H9 (cell line): ENCODE measurements at regions not wholly inside any gene's neighbourhood (a gene's known extent, or its start where the extent isn't known, plus 50 kb on each side); places are given as distances from the start of the nearest gene placed in this dataset.
A peak's percentile ranks its signal among the peaks of the same experiment; 100 is the strongest.

Source experiments
- DNase-seq: peaks from one replicate; pipeline ENCODE4 v3.0.0-alpha.2; 2017
- H2AFZ ChIP-seq: one replicate; pipeline ENCODE4 v1.6.1; 2013; ENCODE audit warnings: mild to moderate bottlenecking, low read length, control low read depth, moderate library complexity
- H2AK5ac ChIP-seq: 2 replicates; pipeline ENCODE4 v1.6.1; 2013; ENCODE audit warnings: low read length, control low read depth, mixed read lengths; ENCODE audit not compliant: insufficient read length
- H2BK120ac ChIP-seq: one replicate; pipeline ENCODE4 v1.6.1; 2013; ENCODE audit warnings: low read depth, mild to moderate bottlenecking, low read length, control low read depth, inconsistent platforms; ENCODE audit not compliant: poor library complexity, severe bottlenecking
- H2BK12ac ChIP-seq: 2 replicates; pipeline ENCODE4 v1.6.1; 2013; ENCODE audit warnings: low read length, control low read depth, mixed read lengths, low read depth; ENCODE audit not compliant: insufficient read length
- H2BK15ac ChIP-seq: 2 replicates; pipeline ENCODE4 v1.6.1; 2013; ENCODE audit warnings: low read depth, low read length, control low read depth
- H2BK20ac ChIP-seq: one replicate; pipeline ENCODE4 v1.6.1; 2013; ENCODE audit warnings: low read depth, mild to moderate bottlenecking, low read length, control low read depth, inconsistent platforms; ENCODE audit not compliant: poor library complexity, severe bottlenecking
- H2BK5ac ChIP-seq: 2 replicates; pipeline ENCODE4 v1.6.1; 2013; ENCODE audit warnings: low read length, control low read depth, mixed read lengths; ENCODE audit not compliant: insufficient read length
- H3K14ac ChIP-seq: 2 replicates; pipeline ENCODE4 v1.6.1; 2013; ENCODE audit warnings: low read length, control low read depth; ENCODE audit not compliant: insufficient read depth
- H3K18ac ChIP-seq: 2 replicates; pipeline ENCODE4 v1.6.1; 2013; ENCODE audit warnings: low read depth, mild to moderate bottlenecking, mixed read lengths, low read length, control low read depth; ENCODE audit not compliant: insufficient read length
- H3K23ac ChIP-seq: 2 replicates; pipeline ENCODE4 v1.6.1; 2013; ENCODE audit warnings: low read length, control low read depth, mixed read lengths, low read depth; ENCODE audit not compliant: insufficient read length
- H3K23me2 ChIP-seq: 2 replicates; pipeline ENCODE4 v1.6.1; 2013; ENCODE audit warnings: low read depth, mild to moderate bottlenecking, mixed read lengths, low read length, control low read depth; ENCODE audit not compliant: insufficient read length, poor library complexity, severe bottlenecking
- H3K27ac ChIP-seq: 2 replicates; pipeline ENCODE4 v1.5.1; 2013; ENCODE audit warnings: low read length, control low read depth, mixed read lengths, low read depth; ENCODE audit not compliant: insufficient read length
- H3K27me3 ChIP-seq: 2 replicates; pipeline ENCODE4 v1.6.1; 2013; ENCODE audit warnings: low read length, control low read depth, inconsistent platforms; ENCODE audit not compliant: insufficient read depth
- H3K4ac ChIP-seq: 2 replicates; pipeline ENCODE4 v1.6.1; 2013; ENCODE audit warnings: low read depth, mild to moderate bottlenecking, control low read depth, inconsistent platforms, low read length, moderate library complexity
- H3K4me1 ChIP-seq: 2 replicates; pipeline ENCODE4 v1.6.1; 2013; ENCODE audit warnings: low read length, control low read depth, inconsistent platforms; ENCODE audit not compliant: insufficient read depth
- H3K4me2 ChIP-seq: 2 replicates; pipeline ENCODE4 v1.6.1; 2013; ENCODE audit warnings: low read length, control low read depth, mixed read lengths; ENCODE audit not compliant: insufficient read length, insufficient read depth
- H3K56ac ChIP-seq: 2 replicates; pipeline ENCODE4 v1.6.1; 2013; ENCODE audit warnings: low read depth, mild to moderate bottlenecking, mixed read lengths, low read length, control low read depth; ENCODE audit not compliant: insufficient read length
- H3K79me1 ChIP-seq: 2 replicates; pipeline ENCODE4 v1.6.1; 2013; ENCODE audit warnings: low read depth, mild to moderate bottlenecking, moderate library complexity, low read length, control low read depth, inconsistent platforms; ENCODE audit not compliant: insufficient read depth, poor library complexity, severe bottlenecking
- H3K79me2 ChIP-seq: 2 replicates; pipeline ENCODE4 v1.6.1; 2013; ENCODE audit warnings: low read length, control low read depth, inconsistent platforms; ENCODE audit not compliant: insufficient read depth
- H3K9ac ChIP-seq: 2 replicates; pipeline ENCODE4 v1.6.1; 2013; ENCODE audit warnings: low read length, control low read depth, mixed read lengths; ENCODE audit not compliant: insufficient read length; ENCODE audit errors: extremely low read depth
- H3K9me3 ChIP-seq: one replicate; pipeline ENCODE4 v1.6.1; 2013; ENCODE audit warnings: low read depth, low read length, inconsistent platforms; ENCODE audit not compliant: control insufficient read depth
- H3T11ph ChIP-seq: one replicate; pipeline ENCODE4 v1.6.1; 2013; ENCODE audit warnings: mild to moderate bottlenecking, low read length, control low read depth, inconsistent platforms
- H4K20me1 ChIP-seq: one replicate; pipeline ENCODE4 v1.6.1; 2013; ENCODE audit not compliant: control insufficient read depth, insufficient read length, insufficient read depth
- H4K5ac ChIP-seq: 2 replicates; pipeline ENCODE4 v1.6.1; 2013; ENCODE audit warnings: low read depth, mild to moderate bottlenecking, mixed read lengths, low read length, control low read depth; ENCODE audit not compliant: insufficient read length
- H4K8ac ChIP-seq: replicated peaks from 2 replicates; pipeline ENCODE4 v1.6.1; 2013; ENCODE audit warnings: low read length, control low read depth, mixed read lengths, low read depth; ENCODE audit not compliant: insufficient read length
- H4K91ac ChIP-seq: 2 replicates; pipeline ENCODE4 v1.6.1; 2013; ENCODE audit warnings: low read depth, mild to moderate bottlenecking, moderate library complexity, mixed read lengths, low read length, control low read depth; ENCODE audit not compliant: insufficient read length
- H3K27ac Mint-ChIP-seq, 3 experiments: 2 replicates in 2 of 3; 3 replicates in 1 of 3; pipeline ENCODE4 v1.8.0; 2020 to 2021; ENCODE audit warnings: mixed read lengths in 3 of 3, mild to moderate bottlenecking in 1 of 3, moderate library complexity in 1 of 3
- H3K27me3 Mint-ChIP-seq: 2 replicates; pipeline ENCODE4 v1.8.0; 2021; ENCODE audit warnings: low read depth, mild to moderate bottlenecking, moderate library complexity, mixed read lengths
- H3K36me3 Mint-ChIP-seq, 3 experiments: 2 replicates in 2 of 3; 3 replicates in 1 of 3; pipeline ENCODE4 v1.8.0; 2020 to 2021; ENCODE audit warnings: low read depth in 3 of 3, mixed read lengths in 3 of 3; ENCODE audit not compliant: insufficient read depth in 1 of 3
- H3K4me1 Mint-ChIP-seq, 2 experiments: 2 replicates each; pipeline ENCODE4 v1.8.0; 2020; ENCODE audit warnings: mixed read lengths in 2 of 2
- H3K4me3 Mint-ChIP-seq, 2 experiments: 2 replicates in 1 of 2; 3 replicates in 1 of 2; pipeline ENCODE4 v1.8.0; 2020 to 2021; ENCODE audit warnings: mild to moderate bottlenecking in 2 of 2, mixed read lengths in 2 of 2, moderate library complexity in 1 of 2
- H3K9me3 Mint-ChIP-seq, 2 experiments: 2 replicates in 1 of 2; 3 replicates in 1 of 2; pipeline ENCODE4 v1.8.0; 2020; ENCODE audit warnings: mild to moderate bottlenecking in 2 of 2, mixed read lengths in 2 of 2, moderate library complexity in 1 of 2
- whole genome bisulfite sequencing: extraction: QIAGEN DNeasy Blood & Tissue Kit; methylation state at CpG from one replicate; pipeline ENCODE4 v1.1.7; 2013; ENCODE audit warnings: missing lambda C conversion rate, low lambda C conversion rate, mixed read lengths; ENCODE audit not compliant: insufficient read length; ENCODE audit errors: extremely low coverage; 5-methylcytosine and 5-hydroxymethylcytosine counted together
- TF ChIP-seq, protein P1 (sequence below): fragments of 200-600 bp; sonication (generic); conservative IDR thresholded peaks from 3 replicates; pipeline ENCODE4 v1.8.0; 2021; ENCODE audit warnings: antibody characterized with exemption, mild to moderate bottlenecking

DNA sequence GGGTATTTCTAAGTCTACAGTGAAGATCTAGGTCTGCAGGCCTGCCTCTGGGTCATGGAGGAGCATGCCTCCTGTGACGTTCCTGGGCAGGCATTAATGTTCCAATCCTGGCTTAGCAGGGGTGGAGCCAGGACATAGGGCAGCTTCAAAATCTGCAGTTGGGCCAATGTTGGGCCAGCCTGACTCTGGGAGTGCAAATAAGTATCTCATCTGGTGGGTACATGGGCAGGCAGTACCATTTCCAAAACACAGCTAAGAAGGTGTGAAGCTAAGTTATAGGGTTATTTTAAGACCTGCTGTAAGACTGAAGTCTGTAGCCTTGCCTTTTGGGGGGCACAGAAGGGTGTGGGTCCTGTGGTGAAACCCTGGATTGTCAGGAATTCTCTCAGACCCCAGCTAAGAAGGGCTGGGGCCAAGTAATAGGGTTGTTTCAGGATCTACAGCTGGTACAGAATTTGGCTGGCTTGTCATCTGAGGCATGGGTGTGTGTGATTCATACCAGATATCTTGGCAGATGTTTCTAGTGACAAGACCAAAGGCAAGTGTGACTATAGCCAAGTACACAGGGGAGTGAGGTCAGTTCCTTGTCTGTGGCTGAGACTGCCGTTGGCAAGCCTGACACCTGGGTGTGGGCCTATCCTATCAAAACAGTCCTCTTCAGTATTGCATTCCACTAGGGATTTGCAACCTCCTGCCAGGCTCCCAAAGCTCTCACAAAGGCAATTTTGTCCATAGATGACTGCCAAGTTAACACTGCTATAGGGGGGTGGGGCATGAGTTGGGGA, 468.7 kb upstream of the B3GALT2 start:
- WGBS, result no CpG with 5 or more reads among the region's 2 CpGs
- peaks cover 4 to 7% of the 10 kb centered on the region in 2 experiments for H3K9me3 Mint-ChIP-seq

More for the DNA sequence above, 468.7 kb upstream of the B3GALT2 start:
- Histone ChIP-seq H3K23me2 (no peaks in the 10 kb centered on the region), H2BK12ac (no peak overlapping the region), H3K4ac (no peak overlapping the region), H3K4me2 (no peak overlapping the region), H4K8ac (no peak overlapping the region), H2BK15ac (no peak overlapping the region), H3K23ac (no peak overlapping the region), H3K9ac (no peak overlapping the region), H3K27me3 (no peaks in the 10 kb centered on the region), H3K79me2 (no peaks in the 10 kb centered on the region), H2BK120ac (no peak overlapping the region), H3K56ac (no peak overlapping the region), H2AK5ac (no peak overlapping the region), H4K91ac (no peak overlapping the region), H4K5ac (no peak overlapping the region), H2AFZ (no peak overlapping the region), H3K27ac (no peak overlapping the region), H3K18ac (no peak overlapping the region), H2BK5ac (no peak overlapping the region), H3K14ac (no peak overlapping the region), H3K79me1 (no peaks in the 10 kb centered on the region), H3T11ph (no peak overlapping the region), H3K4me1 (no peaks in the 10 kb centered on the region), H2BK20ac (no peak overlapping the region), H4K20me1 (no peaks in the 10 kb centered on the region), H3K9me3 (no peaks in the 10 kb centered on the region)
- H3K4me1 Mint-ChIP-seq, result peaks cover 0 to 2% of the 10 kb centered on the region in 2 experiments; a peak in 1 of 4 replicates
- no peak overlapping the region for H3K4me3 Mint-ChIP-seq
- H3K36me3 Mint-ChIP-seq, result peaks cover 0 to 12% (median 2%) of the 10 kb centered on the region in 3 experiments; a peak in 3 of 7 replicates
- TF ChIP-seq, protein P1, sequence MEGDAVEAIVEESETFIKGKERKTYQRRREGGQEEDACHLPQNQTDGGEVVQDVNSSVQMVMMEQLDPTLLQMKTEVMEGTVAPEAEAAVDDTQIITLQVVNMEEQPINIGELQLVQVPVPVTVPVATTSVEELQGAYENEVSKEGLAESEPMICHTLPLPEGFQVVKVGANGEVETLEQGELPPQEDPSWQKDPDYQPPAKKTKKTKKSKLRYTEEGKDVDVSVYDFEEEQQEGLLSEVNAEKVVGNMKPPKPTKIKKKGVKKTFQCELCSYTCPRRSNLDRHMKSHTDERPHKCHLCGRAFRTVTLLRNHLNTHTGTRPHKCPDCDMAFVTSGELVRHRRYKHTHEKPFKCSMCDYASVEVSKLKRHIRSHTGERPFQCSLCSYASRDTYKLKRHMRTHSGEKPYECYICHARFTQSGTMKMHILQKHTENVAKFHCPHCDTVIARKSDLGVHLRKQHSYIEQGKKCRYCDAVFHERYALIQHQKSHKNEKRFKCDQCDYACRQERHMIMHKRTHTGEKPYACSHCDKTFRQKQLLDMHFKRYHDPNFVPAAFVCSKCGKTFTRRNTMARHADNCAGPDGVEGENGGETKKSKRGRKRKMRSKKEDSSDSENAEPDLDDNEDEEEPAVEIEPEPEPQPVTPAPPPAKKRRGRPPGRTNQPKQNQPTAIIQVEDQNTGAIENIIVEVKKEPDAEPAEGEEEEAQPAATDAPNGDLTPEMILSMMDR, result no peak
- H3K27me3 Mint-ChIP-seq, result no peaks in the 10 kb centered on the region
- peak overlapping the region in 1 of 3 experiments; percentile 26; a peak in 1 of 7 replicates for H3K27ac Mint-ChIP-seq
- DNase-seq, result no peak
